Colonic mucosa (tissue), 4 donors: ENCODE measurements at regions not wholly inside any gene's neighbourhood (a gene's known extent, or its start where the extent isn't known, plus 50 kb on each side); places are given as distances from the start of the nearest gene placed in this dataset.

ENCODE experiments used
- DNase-seq: peaks from one replicate; pipeline ENCODE4 v3.0.0-alpha.2; 2020
- H3K27ac ChIP-seq: fragments of 200-600 bp; one replicate; pipeline ENCODE4 v1.8.0; 2021
- H3K27me3 ChIP-seq: fragments of 200-600 bp; one replicate; pipeline ENCODE4 v1.8.0; 2021
- H3K36me3 ChIP-seq: fragments of 200-600 bp; one replicate; pipeline ENCODE4 v1.8.0; 2021
- H3K4me1 ChIP-seq: fragments of 200-600 bp; one replicate; pipeline ENCODE4 v1.8.0; 2021; ENCODE audit warnings: mild to moderate bottlenecking
- H3K4me3 ChIP-seq: fragments of 200-600 bp; one replicate; pipeline ENCODE4 v1.8.0; 2021
- H3K9ac ChIP-seq, 2 donors: one replicate each; pipeline ENCODE4 v1.7.0; 2013; ENCODE audit warnings: control low read depth in 2 of 2, low read depth in 2 of 2, low read length in 2 of 2
- H3K9me3 ChIP-seq: fragments of 200-600 bp; one replicate; pipeline ENCODE4 v1.8.0; 2021
- CTCF ChIP-seq: fragments of 200-600 bp; IDR thresholded peaks from one replicate; pipeline ENCODE4 v1.8.0; 2022; ENCODE audit warnings: antibody characterized with exemption, mild to moderate bottlenecking
- intact Hi-C: fragments of 100-400 bp; cut with DNase I; formaldehyde crosslinking; loops from one replicate; pipeline ENCODE4 v1.14.1; 2022
- donor health status: healthy.
- donor health status: DM: no; HTN: no; CAD: no.
- donor health status: DM: no; HTN: no; CAD: no.

- no peak for TF ChIP-seq CTCF
- no peak for DNase-seq
- Histone ChIP-seq H3K4me3 (no peak overlapping the region), H3K9ac (no peak overlapping the region), H3K9me3 (no peaks in the 10 kb centered on the region), H3K27ac (no peak overlapping the region), H3K27me3 (no peaks in the 10 kb centered on the region), H3K36me3 (no peaks in the 10 kb centered on the region), H3K4me1 (no peaks in the 10 kb centered on the region)
- intact Hi-C loops, result no loop called here
Measured at GRCh38 chr10:62514079-62514693, 140.0 kb downstream of the ZNF365 start.

- no peak for TF ChIP-seq CTCF
- Histone ChIP-seq H3K4me1 (no peaks in the 10 kb centered on the region), H3K9me3 (no peaks in the 10 kb centered on the region), H3K27me3 (no peaks in the 10 kb centered on the region), H3K9ac (no peak overlapping the region), H3K4me3 (no peak overlapping the region), H3K27ac (no peak overlapping the region), H3K36me3 (no peaks in the 10 kb centered on the region)
- DNase-seq, result no peak
- intact Hi-C loops, result no loop called here
Measured at GRCh38 chr10:62517252-62517651, 143.1 kb downstream of the ZNF365 start.

- H3K27ac ChIP-seq, result no peak overlapping the region
- H3K4me3 ChIP-seq, result no peak overlapping the region
- no peaks in the 10 kb centered on the region for H3K4me1 ChIP-seq
- intact Hi-C loops, result no loop called here
- H3K36me3 ChIP-seq, result no peaks in the 10 kb centered on the region
- no peak for DNase-seq
- no peaks in the 10 kb centered on the region for H3K27me3 ChIP-seq
- TF ChIP-seq CTCF, result no peak
- H3K9me3 ChIP-seq, result no peaks in the 10 kb centered on the region
- no peak overlapping the region for H3K9ac ChIP-seq
Measured at GRCh38 chr10:62527019-62527827, 153.1 kb downstream of the ZNF365 start.

GRCh38 chr10:62528441-62528840 is 154.3 kb downstream of the ZNF365 start:
- no peak for DNase-seq
- no peak overlapping the region for H3K4me3 ChIP-seq
- H3K27ac ChIP-seq, result no peak overlapping the region
- no peak for TF ChIP-seq CTCF
- H3K9ac ChIP-seq, result no peak overlapping the region
- no peaks in the 10 kb centered on the region for H3K9me3 ChIP-seq
- no peaks in the 10 kb centered on the region for H3K27me3 ChIP-seq
- H3K4me1 ChIP-seq, result no peaks in the 10 kb centered on the region
- H3K36me3 ChIP-seq, result no peaks in the 10 kb centered on the region
- intact Hi-C loops, result no loop called here

- Histone ChIP-seq H3K27ac (no peak overlapping the region), H3K27me3 (no peaks in the 10 kb centered on the region), H3K36me3 (no peaks in the 10 kb centered on the region), H3K4me3 (no peak overlapping the region), H3K9ac (no peak overlapping the region), H3K9me3 (no peaks in the 10 kb centered on the region), H3K4me1 (no peaks in the 10 kb centered on the region)
- no peak for DNase-seq
- no peak for TF ChIP-seq CTCF
- intact Hi-C loops, result no loop called here
Measured at GRCh38 chr10:62529396-62529795, 155.2 kb downstream of the ZNF365 start.
